ENCODE measurements at regions not wholly inside any gene's neighbourhood (a gene's known extent, or its start where the extent isn't known, plus 50 kb on each side); places are given as distances from the start of the nearest gene placed in this dataset.

DNA sequence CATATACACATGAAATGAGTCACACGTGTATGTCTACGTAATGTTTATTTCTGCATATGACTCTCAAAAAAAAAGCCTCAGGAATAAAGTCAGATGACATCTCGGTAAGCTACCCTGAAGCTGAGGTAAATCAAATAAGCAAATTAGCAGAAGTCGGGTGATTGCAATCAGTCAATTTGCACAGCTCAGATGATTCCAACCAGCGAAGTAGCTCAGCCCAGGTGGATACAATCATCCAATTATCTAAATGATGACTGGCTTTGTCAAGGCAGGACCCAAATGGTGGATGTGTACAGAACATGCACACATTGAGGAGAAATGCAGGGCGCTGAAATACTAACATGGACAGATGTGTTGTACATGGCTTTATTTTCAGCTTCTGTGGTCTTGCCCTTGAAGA is 148.5 kb downstream of the ZNF486 start:
- TF ChIP-seq GATA3 (IDR thresholded peaks at IDR 0.05; ENCODE audit: low read depth, low read length): peak; percentile 92
- peak; percentile 97 for TF ChIP-seq GATA2 (IDR thresholded peaks at IDR 0.05; ENCODE audit: low read depth, low read length)

Data from SH-SY5Y (cell line).